ENCODE measurements at regions not wholly inside any gene's neighbourhood (a gene's known extent, or its start where the extent isn't known, plus 50 kb on each side); places are given as distances from the start of the nearest gene placed in this dataset.

GRCh38 chr9:115235221-115235620 lies 117.3 kb upstream of the TNC start (continued):
- TF ChIP-seq MAX (IDR thresholded peaks at IDR 0.05): no peak
- TF ChIP-seq ATF3 (IDR thresholded peaks at IDR 0.05): no peak
- TF ChIP-seq TAF1 (conservative IDR thresholded peaks at IDR 0.05): no peak
- TF ChIP-seq HNF4G (IDR thresholded peaks at IDR 0.05): no peak

- H3K9me3 ChIP-seq (ENCODE audit: control insufficient read depth in 4 of 4, low read length in 3 of 4): no peaks in the 10 kb centered on the region
- no peaks in the 10 kb centered on the region for H3K36me3 ChIP-seq (ENCODE audit: control insufficient read depth in 4 of 4, insufficient read depth in 3 of 4, low read depth in 1 of 4, low read length in 3 of 4)
- TF ChIP-seq FOXA1 (IDR thresholded peaks at IDR 0.05) (no peak), HNF4A (conservative IDR thresholded peaks at IDR 0.05) (no peak), RXRA (IDR thresholded peaks at IDR 0.05) (no peak), SP1 (IDR thresholded peaks at IDR 0.05) (no peak), HNF4G (IDR thresholded peaks at IDR 0.05) (no peak)
- H3K9ac ChIP-seq (ENCODE audit: low read depth in 1 of 2, low read length in 2 of 2): no peak overlapping the region
- no peaks in the 10 kb centered on the region for H3K27me3 ChIP-seq (ENCODE audit: control insufficient read depth in 4 of 4, insufficient read depth in 4 of 4, low read length in 3 of 4)
- no peaks in the 10 kb centered on the region for H3K4me1 ChIP-seq (ENCODE audit: control insufficient read depth in 4 of 4, insufficient read depth in 4 of 4, low read length in 3 of 4)
- no peak overlapping the region for H3K27ac ChIP-seq (ENCODE audit: low read depth in 1 of 2, low read length in 2 of 2)
- DNase-seq (ENCODE audit: low spot score): no peak
- WGBS: 85% methylated on average over 7 of the region's 7 CpGs
- H3K4me3 ChIP-seq (ENCODE audit: low read depth in 1 of 3, low read length in 3 of 3): no peak overlapping the region
Observed at GRCh38 chr9:115237385-115237998, 119.5 kb upstream of the TNC start.

GRCh38 chr9:115240676-115241075 lies 122.7 kb upstream of the TNC start:
- Histone ChIP-seq H3K9ac (ENCODE audit: low read depth in 1 of 2, low read length in 2 of 2) (no peak overlapping the region), H3K27me3 (ENCODE audit: control insufficient read depth in 4 of 4, insufficient read depth in 4 of 4, low read length in 3 of 4) (no peaks in the 10 kb centered on the region), H3K36me3 (ENCODE audit: control insufficient read depth in 4 of 4, insufficient read depth in 3 of 4, low read depth in 1 of 4, low read length in 3 of 4) (no peaks in the 10 kb centered on the region), H3K4me3 (ENCODE audit: low read depth in 1 of 3, low read length in 3 of 3) (no peak overlapping the region), H3K9me3 (ENCODE audit: control insufficient read depth in 4 of 4, low read length in 3 of 4) (no peaks in the 10 kb centered on the region), H3K27ac (ENCODE audit: low read depth in 1 of 2, low read length in 2 of 2) (no peak overlapping the region), H3K4me1 (ENCODE audit: control insufficient read depth in 4 of 4, insufficient read depth in 4 of 4, low read length in 3 of 4) (no peaks in the 10 kb centered on the region)
- no peak for DNase-seq (ENCODE audit: low spot score)
- TF ChIP-seq RAD21 (IDR thresholded peaks at IDR 0.05) (no peak), HNF4G (IDR thresholded peaks at IDR 0.05) (no peak), GABPA (IDR thresholded peaks at IDR 0.05 in 1 of 2, conservative IDR thresholded peaks at IDR 0.05 in 1 of 2) (no peak), ATF3 (IDR thresholded peaks at IDR 0.05) (no peak), MAX (IDR thresholded peaks at IDR 0.05) (no peak), YY1 (IDR thresholded peaks at IDR 0.05) (no peak), SP1 (IDR thresholded peaks at IDR 0.05) (no peak), NR2F2 (IDR thresholded peaks at IDR 0.05) (no peak), ZBTB33 (IDR thresholded peaks at IDR 0.05) (no peak), EGR1 (IDR thresholded peaks at IDR 0.05; ENCODE audit: low read depth in 2 of 2) (no peak), FOXA1 (IDR thresholded peaks at IDR 0.05) (no peak), HNF4A (conservative IDR thresholded peaks at IDR 0.05) (no peak), RXRA (IDR thresholded peaks at IDR 0.05) (no peak), TAF1 (conservative IDR thresholded peaks at IDR 0.05) (no peak)
- 83% methylated on average over 1 of the region's 1 CpG for WGBS

Measured in liver (tissue), 7 donors.